ENCODE measurements at regions not wholly inside any gene's neighbourhood (a gene's known extent, or its start where the extent isn't known, plus 50 kb on each side); places are given as distances from the start of the nearest gene placed in this dataset.
A peak's percentile ranks its signal among the peaks of the same experiment; 100 is the strongest.

- no peak overlapping the region for H3K9ac ChIP-seq (ENCODE audit: control insufficient read depth, insufficient read depth, low read length)
- FAIRE-seq: no peak
- H3K27me3 ChIP-seq (replicated peaks in 1 of 2; ENCODE audit: control insufficient read depth in 2 of 2, insufficient read depth in 2 of 2, low read length in 1 of 2): no peaks in the 10 kb centered on the region; a peak in 1 of 4 replicates
- H3K4me2 ChIP-seq (ENCODE audit: control insufficient read depth, insufficient read depth): no peak overlapping the region
- 7% methylated on average over 5 of the region's 5 CpGs for WGBS (ENCODE audit: insufficient coverage, insufficient replicate concordance, low lambda C conversion rate, missing lambda C conversion rate)
- no peaks in the 10 kb centered on the region for H4K20me1 ChIP-seq (ENCODE audit: control insufficient read depth, insufficient read depth)
- no peak for ATAC-seq
- H3K36me3 ChIP-seq (ENCODE audit: control insufficient read depth in 2 of 2, insufficient read depth in 2 of 2, low read length in 1 of 2): no peaks in the 10 kb centered on the region
- no peak overlapping the region for H3K4me3 ChIP-seq
- TF ChIP-seq ZNF207 (IDR thresholded peaks at IDR 0.05; ENCODE audit: borderline replicate concordance): no peak
- TF ChIP-seq GATAD2B (conservative IDR thresholded peaks at IDR 0.05; ENCODE audit: low read depth): no peak
- TF ChIP-seq ATF7 (IDR thresholded peaks at IDR 0.05; ENCODE audit: low read depth): 0 out of 2 replicates have a peak, but pooled peaks have one; percentile 11
- TF ChIP-seq LARP7 (IDR thresholded peaks at IDR 0.05): no peak
- no TSS peak for BruUV-seq (replicated peaks)
- no peak overlapping the region for H2AFZ ChIP-seq (ENCODE audit: control insufficient read depth, low read depth, low read length)
- ChIA-PET RAD21 (ENCODE audit: unreplicated experiment) (no interaction called here), SMC1A (ENCODE audit: uncharacterized antibody, unreplicated experiment) (no interaction called here), CTCF (interaction anchor here (1.0 to 1.2 kb wide), 3 partner anchors 12 to 705 kb away, joined by 3 to 4 read pairs (median 4); no protein-coding TSS in a partner anchor), POLR2A (no interaction called here)
- no peak overlapping the region for H3K27ac ChIP-seq (ENCODE audit: control insufficient read depth, insufficient read depth)
- H3K79me2 ChIP-seq (ENCODE audit: control insufficient read depth, insufficient read depth, low read length): no peaks in the 10 kb centered on the region
- no peaks in the 10 kb centered on the region for H3K9me3 ChIP-seq (replicated peaks; ENCODE audit: control insufficient read depth, insufficient read depth, low read length)
- in situ Hi-C loops (cut with MboI): no loop called here
- DNase-seq (ENCODE audit: low read depth, low spot score): no peak
- intact Hi-C loops (cut with micrococcal nuclease; ENCODE audit: unreplicated experiment): no loop called here
- no peaks in the 10 kb centered on the region for H3K4me1 ChIP-seq (ENCODE audit: control insufficient read depth, insufficient read depth, low read length)
These were observed 156.1 kb downstream of the CHD9NB start for GRCh38 chr16:52896478-52897164.

GRCh38 chr16:52874042-52874441 lies 178.7 kb downstream of the CHD9NB start:
- no peak for DNase-seq (ENCODE audit: low read depth, low spot score)
- Histone ChIP-seq H3K9me3 (replicated peaks; ENCODE audit: control insufficient read depth, insufficient read depth, low read length) (no peaks in the 10 kb centered on the region), H3K27ac (ENCODE audit: control insufficient read depth, insufficient read depth) (no peak overlapping the region), H3K36me3 (ENCODE audit: control insufficient read depth in 2 of 2, insufficient read depth in 2 of 2, low read length in 1 of 2) (no peaks in the 10 kb centered on the region), H3K4me3 (no peak overlapping the region), H3K4me2 (ENCODE audit: control insufficient read depth, insufficient read depth) (no peak overlapping the region), H3K9ac (ENCODE audit: control insufficient read depth, insufficient read depth, low read length) (no peak overlapping the region), H3K27me3 (replicated peaks in 1 of 2; ENCODE audit: control insufficient read depth in 2 of 2, insufficient read depth in 2 of 2, low read length in 1 of 2) (no peaks in the 10 kb centered on the region), H3K4me1 (ENCODE audit: control insufficient read depth, insufficient read depth, low read length) (no peaks in the 10 kb centered on the region), H4K20me1 (ENCODE audit: control insufficient read depth, insufficient read depth) (no peaks in the 10 kb centered on the region), H3K79me2 (ENCODE audit: control insufficient read depth, insufficient read depth, low read length) (no peaks in the 10 kb centered on the region), H2AFZ (ENCODE audit: control insufficient read depth, low read depth, low read length) (no peak overlapping the region)
- ChIA-PET RAD21 (ENCODE audit: unreplicated experiment) (no interaction called here), POLR2A (no interaction called here), SMC1A (ENCODE audit: uncharacterized antibody, unreplicated experiment) (interaction anchor here (0.6 kb wide), 1 partner anchor 50 kb away, joined by 3 read pairs; no protein-coding TSS in a partner anchor), CTCF (no interaction called here)
- intact Hi-C loops (cut with micrococcal nuclease; ENCODE audit: unreplicated experiment) (no loop called here), in situ Hi-C loops (cut with MboI) (no loop called here)
- ATAC-seq: no peak
- BruUV-seq (replicated peaks): no TSS peak
- FAIRE-seq: no peak
- WGBS (ENCODE audit: insufficient coverage, insufficient replicate concordance, low lambda C conversion rate, missing lambda C conversion rate): 16% methylated on average over 3 of the region's 3 CpGs
- no peak for TF ChIP-seq HCFC1 (IDR thresholded peaks at IDR 0.05; ENCODE audit: low read length)
- TF ChIP-seq ASH2L (IDR thresholded peaks at IDR 0.05; ENCODE audit: borderline replicate concordance, low read depth): no peak
- no peak for TF ChIP-seq CTCF (IDR thresholded peaks at IDR 0.05 in 2 of 3, conservative IDR thresholded peaks at IDR 0.05 in 1 of 3; ENCODE audit: control insufficient read depth in 2 of 3, extremely low read depth in 1 of 3, insufficient read depth in 1 of 3, low read depth in 3 of 3, low read length in 3 of 3)
- no peak for TF ChIP-seq HDGF (IDR thresholded peaks at IDR 0.05)
- TF ChIP-seq CHD1 (IDR thresholded peaks at IDR 0.05; ENCODE audit: low read depth, low read length): no peak
- TF ChIP-seq IRF5 (IDR thresholded peaks at IDR 0.05; ENCODE audit: borderline replicate concordance): no peak
- no peak for TF ChIP-seq LARP7 (IDR thresholded peaks at IDR 0.05)
- no peak for TF ChIP-seq SUPT20H (IDR thresholded peaks at IDR 0.05; ENCODE audit: borderline replicate concordance, control insufficient read depth, low read depth, low read length)
- TF ChIP-seq SPI1 (IDR thresholded peaks at IDR 0.05; ENCODE audit: borderline replicate concordance, insufficient read depth, low read depth, low read length): no peak
- TF ChIP-seq SMC3 (IDR thresholded peaks at IDR 0.05; ENCODE audit: borderline replicate concordance, low read length): no peak
- no peak for TF ChIP-seq NBN (IDR thresholded peaks at IDR 0.05)

Measured in GM12878 (cell line).